Fibroblast of lung (primary cell): ENCODE measurements at regions not wholly inside any gene's neighbourhood (a gene's known extent, or its start where the extent isn't known, plus 50 kb on each side); places are given as distances from the start of the nearest gene placed in this dataset.

Experiments used
- DNase-seq, 2 donors: peaks; one replicate each; pipeline versions ENCODE4 v3.0.0 to v3.0.0-alpha.2; 2010; ENCODE audit warnings: low read depth in 2 of 2
- H2AFZ ChIP-seq: 2 replicates; pipeline ENCODE4 v1.5.1; 2012; ENCODE audit warnings: low read length, control low read depth, inconsistent platforms
- H3K27ac ChIP-seq: 2 replicates; pipeline ENCODE4 v1.5.1; 2011; ENCODE audit warnings: low read length, control low read depth; ENCODE audit not compliant: insufficient read depth
- H3K27me3 ChIP-seq: 2 replicates; pipeline ENCODE4 v1.5.1; 2011; ENCODE audit warnings: mild to moderate bottlenecking, low read length; ENCODE audit not compliant: control insufficient read depth, insufficient read depth
- H3K36me3 ChIP-seq: 2 replicates; pipeline ENCODE4 v1.5.1; 2011; ENCODE audit warnings: low read length; ENCODE audit not compliant: control insufficient read depth, insufficient read depth
- H3K4me1 ChIP-seq: 2 replicates; pipeline ENCODE4 v1.5.1; 2011; ENCODE audit warnings: low read length; ENCODE audit not compliant: control insufficient read depth, insufficient read depth; ENCODE audit errors: extremely low read depth
- H3K4me2 ChIP-seq: 2 replicates; pipeline ENCODE4 v1.5.1; 2011; ENCODE audit warnings: low read length, control low read depth; ENCODE audit not compliant: insufficient read depth; ENCODE audit errors: extremely low read depth
- H3K4me3 ChIP-seq, 4 experiments: fragments of 200-600 bp in 1 of 4; sonication (generic) in 1 of 4; replicated peaks in 1 of 4; 2 replicates each; pipeline ENCODE4 v1.5.1; 2011 to 2016; ENCODE audit warnings: low read length in 4 of 4, low read depth in 3 of 4, mild to moderate bottlenecking in 3 of 4, control low read depth in 2 of 4, inconsistent platforms in 1 of 4, mixed read lengths in 1 of 4; ENCODE audit not compliant: insufficient read depth in 1 of 4; ENCODE audit errors: control extremely low read depth in 1 of 4
- H3K79me2 ChIP-seq: 2 replicates; pipeline ENCODE4 v1.5.1; 2012; ENCODE audit warnings: mild to moderate bottlenecking, low read length, inconsistent platforms; ENCODE audit not compliant: control insufficient read depth, insufficient read depth
- H3K9ac ChIP-seq: 2 replicates; pipeline ENCODE4 v1.5.1; 2011; ENCODE audit warnings: mild to moderate bottlenecking, low read length, control low read depth; ENCODE audit not compliant: insufficient read depth
- H3K9me3 ChIP-seq: 2 replicates; pipeline ENCODE4 v1.5.1; 2012; ENCODE audit warnings: low read depth, low read length; ENCODE audit not compliant: control insufficient read depth, insufficient read depth
- H4K20me1 ChIP-seq: 2 replicates; pipeline ENCODE4 v1.5.1; 2011; ENCODE audit warnings: low read length; ENCODE audit not compliant: control insufficient read depth, insufficient read depth; ENCODE audit errors: extremely low read depth
- CTCF ChIP-seq, 2 donors: IDR thresholded peaks in 1 of 2; conservative IDR thresholded peaks in 1 of 2; 1 replicate in 1 of 2; 2 replicates in 1 of 2; pipeline ENCODE4 v1.5.1; 2011 to 2012; ENCODE audit warnings: low read length in 2 of 2, control low read depth in 1 of 2, inconsistent platforms in 1 of 2, low read depth in 1 of 2, mild to moderate bottlenecking in 1 of 2
- EZH2 ChIP-seq: IDR thresholded peaks from 2 replicates; pipeline ENCODE4 v1.5.1; 2012; ENCODE audit warnings: low read length, control low read depth, mild to moderate bottlenecking; ENCODE audit errors: missing control alignments

DNA sequence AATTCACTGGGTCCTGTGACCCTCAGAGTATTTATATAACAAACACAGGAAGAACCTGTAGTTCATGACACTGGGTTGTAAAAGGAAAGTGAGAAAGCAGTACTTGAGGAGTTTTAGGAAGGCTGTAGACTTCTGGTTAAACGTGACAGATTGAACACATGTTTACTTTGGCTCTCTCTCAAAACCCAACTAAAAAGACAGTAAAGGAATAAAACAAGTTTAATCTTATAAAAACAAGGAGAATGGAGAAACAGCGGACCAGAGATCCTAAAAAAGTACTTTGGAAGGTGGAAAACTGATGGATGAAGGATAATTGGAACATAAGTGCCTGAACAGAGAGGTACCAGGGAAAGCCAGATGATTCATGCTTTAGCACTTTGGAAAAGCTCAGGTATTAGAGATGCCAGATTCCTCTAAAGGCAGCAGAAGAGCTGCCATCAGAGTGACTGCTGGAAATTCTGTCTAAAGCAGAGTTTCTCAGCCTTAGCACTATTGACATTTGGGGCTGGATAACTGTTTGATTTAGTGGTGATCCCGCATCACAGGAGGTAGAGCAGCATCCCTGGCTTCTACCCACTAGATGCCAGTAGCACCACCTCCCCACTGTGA, 182.9 kb upstream of the RORA start:
- H4K20me1 ChIP-seq: no peaks in the 10 kb centered on the region
- H3K4me2 ChIP-seq: no peak overlapping the region
- no peak overlapping the region for H3K27ac ChIP-seq
- no peak overlapping the region for H2AFZ ChIP-seq
- H3K4me1 ChIP-seq: no peaks in the 10 kb centered on the region
- no peaks in the 10 kb centered on the region for H3K27me3 ChIP-seq
- no peak overlapping the region for H3K9ac ChIP-seq
- no peak overlapping the region for H3K4me3 ChIP-seq
- H3K79me2 ChIP-seq: no peaks in the 10 kb centered on the region
- H3K9me3 ChIP-seq: no peaks in the 10 kb centered on the region
- peak in 1 of 2 donors; percentile 6 for DNase-seq
- no peak for TF ChIP-seq EZH2
- TF ChIP-seq CTCF (conservative IDR thresholded peaks at IDR 0.05 in 1 of 2, IDR thresholded peaks at IDR 0.05 in 1 of 2; ENCODE audit: low read depth in 1 of 2, low read length in 2 of 2): no peak
- no peaks in the 10 kb centered on the region for H3K36me3 ChIP-seq

- H3K36me3 ChIP-seq: no peaks in the 10 kb centered on the region
- H3K4me3 ChIP-seq: no peak overlapping the region
- H3K9ac ChIP-seq: no peak overlapping the region
- H3K4me1 ChIP-seq: no peaks in the 10 kb centered on the region
- no peaks in the 10 kb centered on the region for H3K27me3 ChIP-seq
- H3K27ac ChIP-seq: no peak overlapping the region
- H4K20me1 ChIP-seq: no peaks in the 10 kb centered on the region
- H3K9me3 ChIP-seq: no peaks in the 10 kb centered on the region
- no peak overlapping the region for H2AFZ ChIP-seq
- no peak overlapping the region for H3K4me2 ChIP-seq
- DNase-seq: peak in 1 of 2 donors; percentile 1
- no peak for TF ChIP-seq CTCF (conservative IDR thresholded peaks at IDR 0.05 in 1 of 2, IDR thresholded peaks at IDR 0.05 in 1 of 2; ENCODE audit: low read depth in 1 of 2, low read length in 2 of 2)
- no peak for TF ChIP-seq EZH2
- H3K79me2 ChIP-seq: no peaks in the 10 kb centered on the region
These were observed 181.6 kb upstream of the RORA start for GRCh38 chr15:61410662-61411061.

DNA sequence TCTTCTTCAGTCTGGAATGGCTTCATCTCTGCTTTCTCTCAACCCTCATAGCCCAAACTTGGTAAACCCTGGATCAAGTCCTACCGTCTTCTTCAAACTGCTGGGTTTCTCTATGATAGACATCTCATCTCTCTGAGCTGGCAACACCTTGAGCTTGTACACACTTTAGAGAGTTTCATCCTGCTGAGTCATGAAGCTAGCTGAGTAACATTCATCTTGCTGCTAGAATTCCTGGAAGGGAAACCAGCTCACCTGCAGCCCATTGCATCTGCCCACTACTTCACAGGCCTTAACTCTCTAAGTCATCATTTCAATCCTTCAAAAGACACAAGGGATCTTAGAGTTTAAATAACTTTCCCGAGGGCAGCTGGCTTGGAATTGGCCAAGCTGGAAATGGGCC, 175.5 kb upstream of the RORA start:
- Histone ChIP-seq H3K9ac (no peak overlapping the region), H3K27me3 (no peaks in the 10 kb centered on the region), H3K4me3 (no peak overlapping the region), H3K79me2 (no peaks in the 10 kb centered on the region), H2AFZ (no peak overlapping the region), H3K4me2 (no peak overlapping the region), H3K27ac (no peak overlapping the region), H3K36me3 (no peaks in the 10 kb centered on the region), H4K20me1 (no peaks in the 10 kb centered on the region), H3K9me3 (no peaks in the 10 kb centered on the region), H3K4me1 (no peaks in the 10 kb centered on the region)
- TF ChIP-seq CTCF (conservative IDR thresholded peaks at IDR 0.05 in 1 of 2, IDR thresholded peaks at IDR 0.05 in 1 of 2; ENCODE audit: low read depth in 1 of 2, low read length in 2 of 2) (no peak), EZH2 (no peak)
- no peak for DNase-seq
